NCI-H446 treated with DMSO at 0.1 percent for 48 hours (cell line): ENCODE measurements at regions not wholly inside any gene's neighbourhood (a gene's known extent, or its start where the extent isn't known, plus 50 kb on each side); places are given as distances from the start of the nearest gene placed in this dataset.

Source experiments
- DNase-seq: peaks from one replicate; lab custom pipeline; 2025; lab: John Stamatoyannopoulos, UW

- no peak for DNase-seq
Observed at GRCh38 chr4:123807866-123808265, 411.3 kb downstream of the SPRY1 start.

- DNase-seq, result no peak
Observed at GRCh38 chr4:123809864-123810263, 413.3 kb downstream of the SPRY1 start.

- no peak for DNase-seq
Observed at GRCh38 chr4:123812066-123812390, 415.4 kb downstream of the SPRY1 start.

GRCh38 chr4:123813901-123814300 is 417.3 kb downstream of the SPRY1 start:
- DNase-seq, result no peak

GRCh38 chr4:123816462-123816861 is 419.9 kb downstream of the SPRY1 start:
- DNase-seq, result no peak

- no peak for DNase-seq
Observed at GRCh38 chr4:123817025-123817688, 420.6 kb downstream of the SPRY1 start.

- DNase-seq, result no peak
Observed at GRCh38 chr4:123819362-123820035, 422.9 kb downstream of the SPRY1 start.

- no peak for DNase-seq
Observed at GRCh38 chr4:123821861-123822260, 425.3 kb downstream of the SPRY1 start.

- no peak for DNase-seq
Observed at GRCh38 chr4:123822353-123822752, 425.8 kb downstream of the SPRY1 start.

- DNase-seq, result no peak
Observed at GRCh38 chr4:123823244-123823643, 426.6 kb downstream of the SPRY1 start.

GRCh38 chr4:123824524-123824923 is 427.9 kb downstream of the SPRY1 start:
- DNase-seq, result no peak

GRCh38 chr4:123825596-123826291 is 429.1 kb downstream of the SPRY1 start:
- no peak for DNase-seq

- DNase-seq, result no peak
Observed at GRCh38 chr4:123826896-123827295, 430.3 kb downstream of the SPRY1 start.

- no peak for DNase-seq
Observed at GRCh38 chr4:123827511-123827910, 430.9 kb downstream of the SPRY1 start.

- DNase-seq, result no peak
Observed at GRCh38 chr4:123830930-123831329, 434.3 kb downstream of the SPRY1 start.

GRCh38 chr4:123832173-123833026 is 435.8 kb downstream of the SPRY1 start:
- DNase-seq, result peak; percentile 30

GRCh38 chr4:123833171-123833643 is 436.6 kb downstream of the SPRY1 start:
- DNase-seq, result no peak

- DNase-seq, result no peak
Observed at GRCh38 chr4:123835831-123836590, 439.4 kb downstream of the SPRY1 start.

- DNase-seq, result no peak
Observed at GRCh38 chr4:123836851-123837595, 440.4 kb downstream of the SPRY1 start.

GRCh38 chr4:123838474-123838873 is 441.9 kb downstream of the SPRY1 start:
- no peak for DNase-seq

- DNase-seq, result no peak
Observed at GRCh38 chr4:123840197-123840596, 443.6 kb downstream of the SPRY1 start.
